ENCODE measurements at regions not wholly inside any gene's neighbourhood (a gene's known extent, or its start where the extent isn't known, plus 50 kb on each side); places are given as distances from the start of the nearest gene placed in this dataset.

DNA sequence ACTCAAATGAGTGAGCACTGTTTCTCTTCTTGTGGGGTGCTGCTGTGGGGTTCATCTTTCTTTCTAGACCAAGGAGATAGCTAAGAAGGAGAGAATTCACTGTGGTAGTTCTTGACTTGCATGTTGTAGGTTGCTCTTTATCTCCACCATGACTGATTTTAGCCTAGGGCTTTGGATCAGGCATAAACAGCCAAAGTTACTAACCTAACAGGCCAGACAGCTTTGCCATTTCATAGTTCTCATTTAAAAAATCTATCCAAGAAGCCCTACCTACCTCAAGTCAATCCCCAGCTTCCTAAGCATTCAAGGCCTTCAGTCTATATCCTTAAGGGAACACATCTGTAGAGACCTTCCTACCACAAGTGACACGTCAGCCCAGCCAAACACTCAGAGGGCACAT, 107.9 kb upstream of the CARMIL1 start:
- Histone ChIP-seq H3K36me3 (ENCODE audit: insufficient read depth, low read length) (no peaks in the 10 kb centered on the region), H3K4me2 (ENCODE audit: insufficient read depth, low read length) (no peak overlapping the region), H4K20me1 (ENCODE audit: insufficient read depth, low read length) (no peaks in the 10 kb centered on the region), H3K79me2 (ENCODE audit: insufficient read depth, low read length) (no peaks in the 10 kb centered on the region), H2AFZ (ENCODE audit: low read length) (no peak overlapping the region), H3K27ac (ENCODE audit: low read depth, low read length) (no peak overlapping the region), H3K4me3 (ENCODE audit: insufficient read depth, low read length) (no peak overlapping the region), H3K4me1 (ENCODE audit: insufficient read depth, low read length) (peaks cover 32% of the 10 kb centered on the region), H3K9me3 (ENCODE audit: low read depth, low read length) (no peaks in the 10 kb centered on the region), H3K27me3 (ENCODE audit: insufficient read depth, low read length) (no peaks in the 10 kb centered on the region)
- no peak for DNase-seq (ENCODE audit: insufficient read length, low spot score, missing footprints)
- TF ChIP-seq, protein P1, sequence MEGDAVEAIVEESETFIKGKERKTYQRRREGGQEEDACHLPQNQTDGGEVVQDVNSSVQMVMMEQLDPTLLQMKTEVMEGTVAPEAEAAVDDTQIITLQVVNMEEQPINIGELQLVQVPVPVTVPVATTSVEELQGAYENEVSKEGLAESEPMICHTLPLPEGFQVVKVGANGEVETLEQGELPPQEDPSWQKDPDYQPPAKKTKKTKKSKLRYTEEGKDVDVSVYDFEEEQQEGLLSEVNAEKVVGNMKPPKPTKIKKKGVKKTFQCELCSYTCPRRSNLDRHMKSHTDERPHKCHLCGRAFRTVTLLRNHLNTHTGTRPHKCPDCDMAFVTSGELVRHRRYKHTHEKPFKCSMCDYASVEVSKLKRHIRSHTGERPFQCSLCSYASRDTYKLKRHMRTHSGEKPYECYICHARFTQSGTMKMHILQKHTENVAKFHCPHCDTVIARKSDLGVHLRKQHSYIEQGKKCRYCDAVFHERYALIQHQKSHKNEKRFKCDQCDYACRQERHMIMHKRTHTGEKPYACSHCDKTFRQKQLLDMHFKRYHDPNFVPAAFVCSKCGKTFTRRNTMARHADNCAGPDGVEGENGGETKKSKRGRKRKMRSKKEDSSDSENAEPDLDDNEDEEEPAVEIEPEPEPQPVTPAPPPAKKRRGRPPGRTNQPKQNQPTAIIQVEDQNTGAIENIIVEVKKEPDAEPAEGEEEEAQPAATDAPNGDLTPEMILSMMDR (IDR thresholded peaks at IDR 0.05; ENCODE audit: extremely low read depth, low read depth, low read length) = no peak

DNA sequence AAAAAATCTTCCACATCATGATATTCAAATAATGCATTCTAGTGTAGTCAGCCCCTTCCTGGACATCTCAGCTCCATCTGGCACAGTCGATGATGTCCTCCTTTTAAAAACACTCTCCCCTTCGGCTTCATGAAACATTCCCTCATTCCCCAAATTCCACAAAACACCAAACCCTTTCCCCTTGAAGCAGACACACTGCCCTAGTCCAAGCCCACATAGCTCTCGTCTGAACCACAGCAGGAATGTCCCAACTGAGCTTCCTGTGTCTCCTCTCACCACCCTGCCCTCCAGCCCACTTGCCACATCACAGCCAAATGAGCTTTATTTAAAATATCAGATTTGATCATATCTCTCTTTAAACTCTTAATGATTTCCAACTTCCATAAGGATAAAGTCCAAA, 106.4 kb upstream of the CARMIL1 start:
- Histone ChIP-seq H4K20me1 (ENCODE audit: insufficient read depth, low read length) (no peaks in the 10 kb centered on the region), H3K79me2 (ENCODE audit: insufficient read depth, low read length) (no peaks in the 10 kb centered on the region), H3K27ac (ENCODE audit: low read depth, low read length) (peak overlapping the region; percentile 88), H3K4me3 (ENCODE audit: insufficient read depth, low read length) (no peak overlapping the region), H3K4me1 (ENCODE audit: insufficient read depth, low read length) (peaks cover 36% of the 10 kb centered on the region), H3K27me3 (ENCODE audit: insufficient read depth, low read length) (no peaks in the 10 kb centered on the region), H3K9me3 (ENCODE audit: low read depth, low read length) (no peaks in the 10 kb centered on the region), H3K4me2 (ENCODE audit: insufficient read depth, low read length) (peak overlapping the region; percentile 40), H2AFZ (ENCODE audit: low read length) (no peak overlapping the region), H3K36me3 (ENCODE audit: insufficient read depth, low read length) (no peaks in the 10 kb centered on the region)
- DNase-seq (ENCODE audit: insufficient read length, low spot score, missing footprints) = peak; percentile 65
- TF ChIP-seq, protein P1 (IDR thresholded peaks at IDR 0.05; ENCODE audit: extremely low read depth, low read depth, low read length) = no peak

DNA sequence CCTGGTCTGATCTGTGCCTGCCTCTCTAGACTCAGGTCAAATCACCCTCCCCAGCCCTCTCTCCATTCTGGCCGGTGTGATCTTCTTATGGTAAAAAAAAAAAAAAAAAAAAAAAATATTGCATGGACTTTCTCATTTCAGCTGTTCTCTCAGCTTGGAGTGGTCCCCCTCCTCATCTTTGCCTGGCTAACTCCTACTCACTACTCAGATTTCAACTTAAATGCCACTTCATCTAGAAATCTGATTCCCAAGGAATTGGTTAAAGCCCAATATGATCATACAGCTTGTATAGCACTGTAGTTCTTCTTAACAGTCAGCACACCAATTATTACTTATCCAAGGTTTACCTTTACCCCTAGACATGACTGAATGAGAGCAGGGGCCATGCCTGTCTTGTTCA, 105.9 kb upstream of the CARMIL1 start:
- no peak for DNase-seq (ENCODE audit: insufficient read length, low spot score, missing footprints)
- H3K4me2 ChIP-seq (ENCODE audit: insufficient read depth, low read length) = peak overlapping the region; percentile 40
- peaks cover 36% of the 10 kb centered on the region for H3K4me1 ChIP-seq (ENCODE audit: insufficient read depth, low read length)
- TF ChIP-seq, protein P1 (IDR thresholded peaks at IDR 0.05; ENCODE audit: extremely low read depth, low read depth, low read length) = no peak
- H3K36me3 ChIP-seq (ENCODE audit: insufficient read depth, low read length) = no peaks in the 10 kb centered on the region
- H2AFZ ChIP-seq (ENCODE audit: low read length) = no peak overlapping the region
- H3K4me3 ChIP-seq (ENCODE audit: insufficient read depth, low read length) = no peak overlapping the region
- no peaks in the 10 kb centered on the region for H4K20me1 ChIP-seq (ENCODE audit: insufficient read depth, low read length)
- peak overlapping the region; percentile 88 for H3K27ac ChIP-seq (ENCODE audit: low read depth, low read length)
- H3K79me2 ChIP-seq (ENCODE audit: insufficient read depth, low read length) = no peaks in the 10 kb centered on the region
- H3K27me3 ChIP-seq (ENCODE audit: insufficient read depth, low read length) = no peaks in the 10 kb centered on the region
- no peaks in the 10 kb centered on the region for H3K9me3 ChIP-seq (ENCODE audit: low read depth, low read length)

DNA sequence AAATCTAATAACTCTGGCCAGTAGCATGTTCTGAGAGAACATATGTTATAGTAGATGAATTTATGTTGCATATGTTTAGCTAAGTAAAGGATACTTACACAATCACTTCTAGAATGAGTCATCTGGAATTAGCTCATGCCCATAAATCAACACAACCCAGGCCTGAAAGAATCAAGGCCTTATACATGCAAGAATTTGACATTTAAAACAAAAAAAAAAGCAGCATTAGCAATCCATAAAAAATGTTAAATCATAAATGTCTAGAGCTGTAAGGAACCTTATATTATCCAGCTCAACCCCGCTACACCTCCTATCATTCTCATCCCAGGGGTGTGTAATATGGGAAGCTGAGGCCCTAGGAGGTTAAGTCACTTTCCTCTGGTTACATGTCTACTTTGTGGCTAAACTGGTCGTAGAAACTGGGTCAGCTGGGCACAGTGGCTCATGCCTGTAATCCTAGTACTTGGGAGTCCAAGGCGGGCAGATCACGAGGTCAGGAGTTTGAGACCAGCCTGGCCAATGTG, 105.2 kb upstream of the CARMIL1 start:
- H3K4me3 ChIP-seq (ENCODE audit: insufficient read depth, low read length) = no peak overlapping the region
- TF ChIP-seq, protein P1 (IDR thresholded peaks at IDR 0.05; ENCODE audit: extremely low read depth, low read depth, low read length) = no peak
- no peaks in the 10 kb centered on the region for H3K9me3 ChIP-seq (ENCODE audit: low read depth, low read length)
- peaks cover 41% of the 10 kb centered on the region for H3K4me1 ChIP-seq (ENCODE audit: insufficient read depth, low read length)
- H3K79me2 ChIP-seq (ENCODE audit: insufficient read depth, low read length) = no peaks in the 10 kb centered on the region
- H4K20me1 ChIP-seq (ENCODE audit: insufficient read depth, low read length) = no peaks in the 10 kb centered on the region
- no peak overlapping the region for H2AFZ ChIP-seq (ENCODE audit: low read length)
- H3K27ac ChIP-seq (ENCODE audit: low read depth, low read length) = peak overlapping the region; percentile 88
- H3K36me3 ChIP-seq (ENCODE audit: insufficient read depth, low read length) = no peaks in the 10 kb centered on the region
- H3K4me2 ChIP-seq (ENCODE audit: insufficient read depth, low read length) = peak overlapping the region; percentile 40
- peak; percentile 61 for DNase-seq (ENCODE audit: insufficient read length, low spot score, missing footprints)
- H3K27me3 ChIP-seq (ENCODE audit: insufficient read depth, low read length) = no peaks in the 10 kb centered on the region

Measured in osteoblast (primary cell).